AG04449 (cell line): ENCODE measurements at regions not wholly inside any gene's neighbourhood (a gene's known extent, or its start where the extent isn't known, plus 50 kb on each side); places are given as distances from the start of the nearest gene placed in this dataset.

ENCODE experiments used
- CTCF ChIA-PET: fragments of 350-600 bp; formaldehyde crosslinking; extraction: SDS; loops from one replicate; lab custom pipeline; 2021; ENCODE audit warnings: antibody characterized with exemption; lab: Yijun Ruan, JAX
- POLR2A ChIA-PET: fragments of 400-600, 350-600 bp; formaldehyde crosslinking; extraction: SDS; loops from one replicate; lab custom pipeline; 2020; ENCODE audit warnings: antibody characterized with exemption, inconsistent platforms; lab: Yijun Ruan, JAX
- DNase-seq: peaks from one replicate; pipeline ENCODE4 v3.0.0-alpha.2; 2010; ENCODE audit warnings: low read depth, low spot score
- H3K4me3 ChIP-seq: 2 replicates; pipeline ENCODE4 v1.5.1; 2011; ENCODE audit warnings: low read depth, mild to moderate bottlenecking, control low read depth, low read length
- CTCF ChIP-seq: IDR thresholded peaks from one replicate; pipeline ENCODE4 v1.5.1; 2011; ENCODE audit warnings: mild to moderate bottlenecking, moderate library complexity, low read length, control low read depth, inconsistent platforms; ENCODE audit not compliant: insufficient read depth; ENCODE audit errors: missing control alignments

GRCh38 chr5:175201393-175201792 is 242.6 kb downstream of the DRD1 start:
- CTCF ChIA-PET, result no interaction called here
- no peak for DNase-seq
- TF ChIP-seq CTCF, result no peak
- no peak overlapping the region for H3K4me3 ChIP-seq
- POLR2A ChIA-PET, result no interaction called here

- CTCF ChIA-PET, result no interaction called here
- POLR2A ChIA-PET, result interaction anchor here (1.6 kb wide), 1 partner anchor 50 kb away, joined by 3 read pairs; no protein-coding TSS in a partner anchor
- no peak overlapping the region for H3K4me3 ChIP-seq
- DNase-seq, result no peak
- no peak for TF ChIP-seq CTCF
Observed at GRCh38 chr5:175195698-175196656, 248.0 kb downstream of the DRD1 start.

GRCh38 chr5:175181331-175181730 is 262.7 kb downstream of the DRD1 start:
- H3K4me3 ChIP-seq, result no peak overlapping the region
- no peak for DNase-seq
- ChIA-PET POLR2A (no interaction called here), CTCF (no interaction called here)
- no peak for TF ChIP-seq CTCF

GRCh38 chr5:175170899-175171298 is 273.1 kb downstream of the DRD1 start:
- ChIA-PET CTCF (no interaction called here), POLR2A (no interaction called here)
- no peak overlapping the region for H3K4me3 ChIP-seq
- no peak for DNase-seq
- TF ChIP-seq CTCF, result no peak

GRCh38 chr5:175168882-175169507 is 275.0 kb downstream of the DRD1 start:
- H3K4me3 ChIP-seq, result no peak overlapping the region
- ChIA-PET CTCF (no interaction called here), POLR2A (no interaction called here)
- no peak for TF ChIP-seq CTCF
- DNase-seq, result no peak

- no peak for DNase-seq
- no peak for TF ChIP-seq CTCF
- ChIA-PET POLR2A (no interaction called here), CTCF (no interaction called here)
- H3K4me3 ChIP-seq, result no peak overlapping the region
Observed at GRCh38 chr5:175166026-175166425, 278.0 kb downstream of the DRD1 start.
